Fibroblast of the aortic adventitia (primary cell): ENCODE measurements at regions not wholly inside any gene's neighbourhood (a gene's known extent, or its start where the extent isn't known, plus 50 kb on each side); places are given as distances from the start of the nearest gene placed in this dataset.

Experiments
- DNase-seq: peaks from one replicate; pipeline ENCODE4 v3.0.0-alpha.2; 2010; ENCODE audit warnings: low read depth
- H3K4me3 ChIP-seq: 2 replicates; pipeline ENCODE4 v1.5.1; 2011; ENCODE audit warnings: low read depth, mild to moderate bottlenecking, control low read depth, low read length, moderate library complexity
- CTCF ChIP-seq: IDR thresholded peaks from 2 replicates; pipeline ENCODE4 v1.5.1; 2011; ENCODE audit warnings: mild to moderate bottlenecking, low read length, control low read depth, inconsistent platforms; ENCODE audit not compliant: insufficient read depth

DNA sequence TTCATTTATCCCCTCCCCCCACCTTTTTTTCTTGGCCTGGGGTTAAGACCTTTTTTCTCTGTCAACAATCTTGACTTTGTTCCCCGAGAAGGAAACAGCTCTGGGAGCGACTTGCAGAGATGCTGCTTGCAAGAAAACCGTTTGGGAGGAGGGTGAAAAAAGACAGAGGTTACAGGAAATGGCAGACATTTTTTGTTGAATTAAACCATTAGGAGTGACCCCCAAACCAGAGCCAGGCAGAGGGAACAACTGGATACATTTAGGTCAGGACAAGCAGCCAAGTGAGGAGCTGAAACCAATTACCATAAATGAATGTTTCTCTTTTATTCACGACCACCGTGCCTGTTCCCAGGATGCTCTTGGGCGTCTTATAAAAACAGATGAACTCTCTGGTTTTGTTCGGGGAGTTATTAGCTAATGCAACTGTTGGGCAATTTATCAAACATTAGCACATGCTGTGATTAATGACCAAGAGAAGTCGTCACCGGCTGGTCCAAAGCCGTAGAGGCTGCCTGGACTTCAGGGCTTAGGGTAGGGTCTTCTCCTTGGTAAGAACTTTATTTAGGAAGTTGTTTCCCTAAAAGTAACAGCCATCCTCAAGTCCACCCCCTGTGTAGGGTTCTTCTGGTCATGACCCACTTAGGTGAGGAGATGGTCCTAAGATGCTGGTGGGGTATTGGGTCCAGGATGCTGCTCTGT, 141.0 kb downstream of the FOXD2 start:
- TF ChIP-seq CTCF: no peak
- DNase-seq: no peak
- H3K4me3 ChIP-seq: no peak overlapping the region

GRCh38 chr1:47579809-47580208, 142.0 kb downstream of the FOXD2 start:
- no peak for DNase-seq
- no peak overlapping the region for H3K4me3 ChIP-seq
- TF ChIP-seq CTCF: no peak

GRCh38 chr1:47580451-47580995, 142.7 kb downstream of the FOXD2 start:
- no peak for TF ChIP-seq CTCF
- DNase-seq: no peak
- H3K4me3 ChIP-seq: no peak overlapping the region

GRCh38 chr1:47582891-47583608, 145.2 kb downstream of the FOXD2 start:
- no peak for DNase-seq
- no peak overlapping the region for H3K4me3 ChIP-seq
- TF ChIP-seq CTCF: no peak

DNA sequence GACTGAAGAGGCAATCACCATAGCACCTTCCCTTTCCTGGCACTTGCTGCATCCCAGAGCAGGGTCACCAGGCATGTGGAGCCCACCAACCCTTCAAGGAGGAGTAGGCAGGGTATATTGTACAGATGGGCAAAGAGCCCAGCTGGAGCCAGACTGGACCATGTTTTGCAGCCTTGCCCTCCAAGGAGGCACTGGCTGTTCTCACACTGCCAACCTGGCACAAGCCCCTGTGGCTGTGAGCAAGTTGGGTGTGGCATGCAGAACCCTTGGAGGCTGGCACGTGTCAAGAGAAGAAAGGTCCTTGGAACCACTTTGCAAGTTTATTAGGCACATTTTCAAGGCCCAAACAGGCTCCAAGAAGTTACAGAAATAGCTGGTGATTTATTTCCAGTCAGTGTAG, 146.4 kb downstream of the FOXD2 start:
- DNase-seq: no peak
- no peak overlapping the region for H3K4me3 ChIP-seq
- TF ChIP-seq CTCF: no peak

- no peak overlapping the region for H3K4me3 ChIP-seq
- TF ChIP-seq CTCF: no peak
- no peak for DNase-seq
Observed at GRCh38 chr1:47585141-47585902, 147.5 kb downstream of the FOXD2 start.
